Stimulated activated naive CD8-positive, alpha-beta T cell treated with anti-CD3 and anti-CD28 coated beads, Interleukin-15, Interleukin-2, amounts not matched to agents 100 U/mL and 50 U/mL, for 24 hours (primary cell): ENCODE measurements at regions not wholly inside any gene's neighbourhood (a gene's known extent, or its start where the extent isn't known, plus 50 kb on each side); places are given as distances from the start of the nearest gene placed in this dataset.
"Not testable (repeated sequence)": the region's sequence is repeated elsewhere in the genome, so short reads cannot be mapped to it uniquely, and the experiment has no call there.

Source experiments
- ATAC-seq: fragments of 150-1000 bp; cut with Tn5 transposase; one replicate; pipeline ENCODE4 v1.10.0; 2021
- DNase-seq: peaks from one replicate; pipeline ENCODE4 v3.0.0; 2021

DNA sequence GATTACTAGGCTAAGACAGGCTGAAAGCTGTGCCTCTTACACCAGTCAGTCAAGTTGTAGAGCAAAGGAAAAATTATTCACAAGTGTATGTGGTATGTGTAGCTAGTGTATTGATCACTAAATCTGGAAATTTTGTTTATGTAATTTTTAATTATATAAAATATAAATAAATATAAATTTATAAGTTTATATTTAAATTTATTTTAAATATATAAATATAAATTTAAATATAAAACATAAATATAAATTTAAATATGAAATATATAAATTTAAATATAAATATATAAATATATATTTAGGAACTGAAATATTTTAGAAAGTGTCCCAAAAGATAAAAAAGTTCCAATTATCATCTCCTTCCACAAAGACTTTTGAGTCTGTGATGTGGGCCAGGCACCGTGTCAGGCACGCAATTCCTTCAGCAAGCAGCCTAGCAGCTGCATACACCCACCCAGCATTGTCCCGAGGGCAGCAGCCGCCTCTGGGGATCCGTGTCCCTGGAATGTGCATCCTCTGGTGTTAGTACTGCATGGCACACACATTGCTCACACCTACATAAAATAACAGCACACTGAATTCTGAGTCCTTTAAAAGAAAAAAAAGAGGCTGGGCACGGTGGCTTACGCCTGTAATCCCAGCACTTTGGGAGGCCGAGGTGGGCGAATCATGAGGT, 1098.0 kb downstream of the BRD1 start:
- no peak for ATAC-seq
- no peak for DNase-seq

DNA sequence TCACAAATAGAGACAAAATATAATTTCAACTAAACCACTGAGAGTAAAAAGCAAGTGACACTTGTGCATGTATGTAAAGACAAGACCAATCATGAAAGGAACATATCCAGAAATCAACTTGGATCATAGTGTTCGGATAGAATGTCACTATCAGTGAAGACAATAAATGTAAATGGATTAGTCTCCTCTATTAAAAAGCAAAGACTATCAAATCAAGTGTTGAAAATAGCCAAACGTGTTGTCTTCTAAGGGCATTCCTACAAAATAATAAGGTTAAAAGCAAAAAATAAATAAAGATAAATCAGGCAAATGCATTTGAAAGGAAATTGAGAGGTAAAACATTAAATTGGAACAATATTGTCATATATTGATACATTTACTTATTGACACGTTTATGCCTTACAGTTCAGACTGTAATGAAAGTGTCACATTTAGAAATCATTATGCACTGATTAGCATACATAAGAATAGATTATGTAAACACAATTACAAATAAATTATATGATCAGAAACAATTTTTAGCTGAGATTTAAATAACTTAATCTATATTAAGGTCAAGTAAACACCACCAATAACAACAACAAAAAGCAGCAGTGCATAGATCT, 1100.1 kb downstream of the BRD1 start:
- ATAC-seq: no peak
- DNase-seq: no peak

DNA sequence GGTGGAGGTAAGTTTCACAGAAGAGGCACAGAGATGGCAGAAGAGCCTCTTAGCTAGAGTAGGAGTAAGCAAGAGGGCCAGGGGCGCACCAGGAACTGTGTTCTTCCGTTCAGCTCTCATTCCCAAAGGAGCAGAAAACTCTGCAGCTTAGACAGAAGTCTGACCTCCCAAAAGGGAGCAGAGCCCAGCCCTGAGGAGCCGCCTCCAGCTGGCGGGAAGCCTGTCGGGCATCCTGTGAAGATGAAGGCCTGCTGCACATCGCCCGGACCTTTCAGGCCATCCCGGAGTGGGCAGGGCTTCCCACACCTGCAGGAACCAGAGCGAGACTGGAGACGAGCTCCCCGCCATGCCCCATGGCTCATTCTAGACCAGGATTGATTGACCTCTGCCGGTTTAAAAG, 1102.8 kb downstream of the BRD1 start:
- no peak for DNase-seq
- ATAC-seq: no peak

DNA sequence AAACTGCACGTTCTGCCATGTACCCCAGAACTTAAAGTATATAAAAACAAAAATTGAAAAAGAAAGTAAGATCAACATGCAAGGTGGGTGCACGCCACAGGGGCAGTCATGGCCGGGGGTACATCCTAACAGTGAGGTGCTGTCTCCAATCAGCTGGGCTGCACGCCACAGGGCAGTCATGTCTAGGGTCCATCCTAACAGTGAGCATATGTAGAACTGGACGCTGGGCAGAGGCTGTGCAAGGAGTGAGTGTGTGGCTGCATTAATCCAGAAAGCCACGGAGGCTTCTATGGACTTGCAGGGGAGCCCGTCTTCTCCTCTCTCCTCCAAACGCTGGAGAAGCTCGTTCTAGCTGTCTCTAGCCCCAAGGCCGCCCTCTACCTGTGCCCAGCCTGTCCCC, 1105.0 kb downstream of the BRD1 start:
- no peak for ATAC-seq

DNA sequence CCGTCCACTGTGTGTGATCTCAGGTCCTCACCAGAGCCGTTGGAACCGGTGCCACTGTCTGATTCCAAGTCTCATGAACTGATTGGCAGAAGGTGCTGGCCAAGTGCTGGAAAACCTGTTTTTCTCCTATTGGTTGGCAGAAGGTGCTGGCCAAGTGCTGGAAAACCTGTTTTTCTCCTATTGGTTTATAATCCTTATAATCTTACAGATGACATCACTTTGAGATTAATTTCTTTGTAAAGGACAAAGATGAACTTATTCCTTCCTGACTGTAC, 1106.3 kb downstream of the BRD1 start:
- DNase-seq: no peak
- ATAC-seq: no peak

More for the DNA sequence above, 1105.0 kb downstream of the BRD1 start:
- DNase-seq: no peak

DNA sequence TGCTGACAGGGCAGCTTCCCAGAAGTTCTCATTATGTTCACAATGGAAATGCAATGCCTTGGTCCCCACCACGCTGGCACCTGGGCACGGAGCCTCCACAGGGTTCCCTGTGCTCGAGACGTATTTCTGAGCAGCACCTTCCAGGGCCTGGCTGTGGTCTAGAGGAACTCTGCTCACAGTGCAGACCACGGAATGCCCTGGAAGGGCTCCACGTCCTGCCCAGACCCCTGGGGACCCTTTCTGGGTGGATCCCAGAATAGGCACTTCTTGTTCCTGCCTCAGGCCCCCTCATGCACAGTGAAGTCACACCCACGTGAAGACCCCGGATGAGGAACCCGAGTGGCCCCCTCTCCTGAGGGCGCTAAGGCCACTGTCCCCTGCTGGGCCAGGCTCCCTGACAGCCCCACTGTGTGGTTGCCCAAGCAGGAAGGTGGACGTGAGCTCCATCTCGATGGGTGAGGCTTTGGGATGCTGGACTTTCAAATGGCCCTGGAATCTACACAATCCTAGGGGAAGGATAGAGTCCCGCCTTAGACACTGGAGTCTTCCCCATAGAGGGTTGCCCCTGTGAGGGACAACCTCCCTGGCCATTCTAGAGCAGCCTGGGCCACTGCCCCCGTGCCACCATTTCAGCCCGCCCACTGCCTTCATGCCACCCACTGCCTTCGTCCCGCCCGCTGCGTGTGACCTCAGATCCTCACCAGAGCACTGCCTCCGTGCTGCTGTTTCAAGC, 1106.8 kb downstream of the BRD1 start:
- DNase-seq (no peak), ATAC-seq (no peak)

DNA sequence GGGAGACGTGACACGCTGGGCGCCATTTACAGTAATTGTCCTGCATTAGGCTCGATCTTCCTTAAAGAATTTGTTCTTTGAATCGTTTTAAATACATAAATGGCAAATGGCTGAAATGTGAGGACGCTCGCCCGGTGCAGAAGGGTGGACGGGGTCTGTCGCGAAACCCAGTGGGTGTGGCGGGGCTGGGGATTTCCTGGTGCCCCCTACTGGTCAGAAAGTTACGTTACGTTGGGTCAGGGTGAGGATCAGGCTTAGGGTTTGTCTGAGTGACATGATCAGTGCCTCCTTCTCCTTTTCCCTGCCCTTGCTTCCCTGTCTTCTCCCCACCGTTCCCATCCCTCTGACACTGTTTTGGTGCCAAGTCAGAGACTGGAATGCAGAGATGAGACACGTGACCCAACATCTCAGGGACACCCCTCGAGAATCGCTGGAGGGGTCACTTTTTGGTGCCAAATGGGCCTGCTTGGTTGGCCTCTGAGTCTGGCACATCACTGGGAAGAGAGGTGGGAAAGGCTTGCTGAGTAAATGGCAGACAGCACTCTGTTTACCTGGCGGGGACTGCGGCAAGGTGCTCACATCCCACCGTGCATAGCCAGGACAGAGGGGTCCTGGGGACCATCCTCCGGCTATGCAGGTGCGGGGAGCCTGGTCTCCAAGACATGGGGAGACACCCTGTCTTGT, 1107.6 kb downstream of the BRD1 start:
- DNase-seq (peak; percentile 6), ATAC-seq (no peak)

DNA sequence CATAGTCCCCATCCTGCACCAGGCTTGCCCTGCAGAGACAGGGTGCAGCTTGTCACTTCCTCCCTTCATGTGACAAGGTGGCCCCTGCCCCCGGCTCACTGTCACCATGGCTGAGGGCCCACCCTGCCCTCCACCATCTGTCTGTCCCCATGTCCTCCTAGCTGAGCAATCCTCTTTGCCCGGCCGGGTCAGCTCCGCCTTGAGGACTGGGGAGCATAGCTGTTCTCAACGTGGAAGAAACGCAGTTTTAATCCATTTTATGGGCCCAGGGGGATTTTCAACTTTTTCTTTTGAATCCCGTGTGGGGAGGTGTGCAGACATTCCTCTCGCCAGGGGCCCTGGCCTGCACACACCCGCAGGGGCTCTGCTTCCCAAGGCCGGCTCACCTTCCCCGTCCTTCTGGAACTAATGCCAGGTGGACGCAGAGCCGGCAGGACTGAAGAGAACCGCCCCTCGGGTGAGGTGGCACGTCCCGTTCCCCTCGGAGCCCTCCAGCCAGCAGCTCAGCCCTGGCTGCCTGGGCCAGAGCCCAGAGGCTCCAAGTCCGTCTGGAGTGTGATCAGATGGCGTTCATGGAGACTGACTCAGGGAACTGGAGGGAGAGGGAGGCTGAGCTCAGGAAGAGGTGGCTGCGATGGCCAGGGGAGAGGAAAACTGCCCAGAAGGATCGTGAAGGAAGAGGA, 1108.7 kb downstream of the BRD1 start:
- no peak for DNase-seq
- ATAC-seq: no peak

DNA sequence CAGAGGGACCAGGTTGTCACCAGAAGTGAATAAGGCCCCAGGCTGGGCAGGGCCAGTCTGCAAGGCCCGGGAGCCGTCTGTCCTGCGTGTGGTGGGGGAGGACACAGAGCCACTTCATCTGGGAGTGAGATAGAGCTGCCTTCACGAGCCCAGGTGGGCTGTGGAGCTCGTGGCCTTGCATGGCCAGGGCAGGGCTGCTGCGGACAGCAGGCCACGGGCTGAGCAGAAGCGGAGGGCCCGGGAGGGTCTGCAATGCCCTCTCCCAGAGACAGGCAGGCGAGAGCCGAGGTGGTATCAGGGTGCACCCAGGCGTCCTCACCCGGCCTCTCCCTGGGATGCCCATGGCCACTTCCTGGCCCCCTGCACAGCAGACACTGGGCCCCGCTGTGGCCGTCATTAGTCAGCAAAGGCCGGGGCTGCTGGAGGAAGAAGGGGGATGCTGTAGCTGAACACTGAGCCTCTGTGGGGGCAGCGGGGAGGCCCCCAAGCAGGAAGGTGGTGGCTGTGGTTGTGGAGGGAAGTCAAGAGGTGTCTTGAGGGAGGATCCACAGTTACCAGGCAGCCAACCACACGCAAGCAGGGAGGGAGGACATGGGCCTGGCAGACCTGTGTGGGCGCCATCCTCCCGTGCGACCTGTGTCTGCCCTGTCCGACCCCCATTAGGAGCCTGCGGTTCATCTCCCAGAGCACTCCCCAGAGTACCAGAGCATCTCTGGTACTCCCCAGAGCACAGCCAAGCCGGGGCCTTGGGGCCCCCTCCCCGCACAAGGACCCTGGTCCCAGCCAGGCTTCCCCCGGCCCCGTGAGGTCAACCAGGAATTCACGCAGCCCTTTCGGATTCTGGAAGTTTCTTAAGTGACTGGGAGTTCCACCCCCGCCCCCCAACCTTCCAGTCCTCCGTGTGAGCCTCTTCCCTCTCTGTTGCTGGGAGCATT, 1109.5 kb downstream of the BRD1 start:
- ATAC-seq: peak; percentile 37
- peak; percentile 20 for DNase-seq

DNA sequence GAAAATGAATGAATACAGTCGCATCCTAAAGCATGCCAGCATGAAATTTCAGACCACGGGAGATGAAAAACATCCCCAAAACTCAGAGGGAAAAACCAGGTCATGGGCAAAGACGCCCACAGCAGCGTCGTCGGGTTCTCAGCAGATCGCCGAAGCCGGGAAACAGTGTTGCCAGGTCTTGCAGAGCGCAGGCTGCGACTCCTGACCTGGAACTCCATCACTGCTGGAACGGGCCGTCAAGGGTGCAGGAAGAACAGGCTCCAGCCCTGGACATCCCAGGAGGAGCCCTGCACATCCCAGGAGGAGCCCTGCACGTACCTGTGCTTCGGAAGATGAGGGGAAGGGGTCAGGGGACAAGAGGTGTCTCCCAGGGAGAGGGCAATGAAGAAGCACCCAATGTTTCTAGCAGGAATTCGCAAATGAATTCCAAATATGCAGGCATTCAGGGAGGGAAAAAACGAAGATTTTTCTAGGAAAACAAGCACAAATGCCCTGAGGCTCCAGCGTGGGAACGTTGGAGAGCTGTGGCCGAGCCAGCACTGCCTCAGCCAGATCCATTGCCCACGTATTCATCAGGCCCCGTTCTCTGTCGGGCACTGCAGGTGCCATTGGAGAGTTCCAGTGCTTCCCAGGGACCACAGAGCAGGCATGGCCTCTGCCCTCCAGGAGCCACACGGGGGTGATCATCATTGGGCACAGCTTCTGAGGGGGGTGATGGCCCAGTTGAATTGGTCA, 1110.4 kb downstream of the BRD1 start:
- DNase-seq: no peak

DNA sequence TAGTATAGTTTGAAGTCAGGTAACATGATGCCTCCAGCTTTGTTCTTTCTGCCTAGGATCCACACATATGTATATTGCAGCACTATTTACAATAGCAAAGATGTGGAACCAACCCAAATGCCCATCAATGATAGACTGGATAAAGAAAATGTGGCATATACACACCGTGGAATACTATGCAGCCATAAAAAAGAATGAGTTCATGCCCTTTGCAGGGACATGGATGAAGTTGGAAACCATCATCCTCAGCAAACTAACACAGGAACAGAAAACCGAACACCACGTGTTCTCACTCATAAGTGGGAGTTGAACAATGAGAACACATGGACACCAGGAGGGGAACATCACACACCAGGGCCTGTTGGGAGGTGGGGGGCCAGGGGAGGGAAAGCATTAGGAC, 1111.5 kb downstream of the BRD1 start:
- DNase-seq, ATAC-seq: not testable (repeated sequence)

More for the DNA sequence above, 1110.4 kb downstream of the BRD1 start:
- ATAC-seq: no peak

DNA sequence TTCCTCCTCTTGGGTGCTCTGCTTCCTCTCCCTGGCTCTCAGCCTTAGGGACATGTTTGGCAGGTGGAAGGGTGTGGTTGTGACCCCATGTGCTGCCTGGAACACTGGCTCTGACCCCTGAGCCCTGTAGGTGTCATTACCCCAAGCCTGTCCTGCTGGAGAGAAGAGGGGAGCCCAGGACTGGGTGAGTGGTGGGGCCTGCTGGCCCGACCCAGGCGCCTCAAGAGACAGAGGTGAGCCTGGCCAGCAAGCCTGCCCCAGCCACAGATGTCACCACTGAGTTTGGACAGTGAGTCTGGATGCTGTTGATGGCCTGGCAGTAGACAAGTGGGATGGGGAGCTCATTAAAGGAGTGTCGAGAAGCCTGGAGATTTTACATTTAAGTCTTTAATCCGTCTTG, 1112.2 kb downstream of the BRD1 start:
- no peak for ATAC-seq
- no peak for DNase-seq

DNA sequence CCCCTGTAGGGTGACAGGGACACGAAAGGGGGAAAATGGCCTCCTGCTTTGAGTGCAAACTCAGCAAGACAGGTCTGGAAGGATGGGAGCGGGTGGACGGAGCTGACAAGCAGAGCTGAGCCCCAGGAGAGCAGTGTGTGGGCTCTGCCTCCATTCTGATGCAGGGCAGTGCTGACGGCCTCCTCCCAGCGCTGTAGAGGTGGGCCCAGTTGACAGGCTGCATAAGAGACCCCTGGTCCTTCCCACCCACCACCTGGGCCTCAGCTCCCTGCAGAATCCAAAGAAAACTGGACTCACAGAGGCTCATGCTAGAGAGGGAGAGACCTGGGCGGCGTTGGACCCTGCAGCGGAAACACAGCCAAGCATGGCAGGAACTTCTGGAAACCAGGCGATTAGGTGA, 1113.4 kb downstream of the BRD1 start:
- no peak for DNase-seq
- no peak for ATAC-seq

DNA sequence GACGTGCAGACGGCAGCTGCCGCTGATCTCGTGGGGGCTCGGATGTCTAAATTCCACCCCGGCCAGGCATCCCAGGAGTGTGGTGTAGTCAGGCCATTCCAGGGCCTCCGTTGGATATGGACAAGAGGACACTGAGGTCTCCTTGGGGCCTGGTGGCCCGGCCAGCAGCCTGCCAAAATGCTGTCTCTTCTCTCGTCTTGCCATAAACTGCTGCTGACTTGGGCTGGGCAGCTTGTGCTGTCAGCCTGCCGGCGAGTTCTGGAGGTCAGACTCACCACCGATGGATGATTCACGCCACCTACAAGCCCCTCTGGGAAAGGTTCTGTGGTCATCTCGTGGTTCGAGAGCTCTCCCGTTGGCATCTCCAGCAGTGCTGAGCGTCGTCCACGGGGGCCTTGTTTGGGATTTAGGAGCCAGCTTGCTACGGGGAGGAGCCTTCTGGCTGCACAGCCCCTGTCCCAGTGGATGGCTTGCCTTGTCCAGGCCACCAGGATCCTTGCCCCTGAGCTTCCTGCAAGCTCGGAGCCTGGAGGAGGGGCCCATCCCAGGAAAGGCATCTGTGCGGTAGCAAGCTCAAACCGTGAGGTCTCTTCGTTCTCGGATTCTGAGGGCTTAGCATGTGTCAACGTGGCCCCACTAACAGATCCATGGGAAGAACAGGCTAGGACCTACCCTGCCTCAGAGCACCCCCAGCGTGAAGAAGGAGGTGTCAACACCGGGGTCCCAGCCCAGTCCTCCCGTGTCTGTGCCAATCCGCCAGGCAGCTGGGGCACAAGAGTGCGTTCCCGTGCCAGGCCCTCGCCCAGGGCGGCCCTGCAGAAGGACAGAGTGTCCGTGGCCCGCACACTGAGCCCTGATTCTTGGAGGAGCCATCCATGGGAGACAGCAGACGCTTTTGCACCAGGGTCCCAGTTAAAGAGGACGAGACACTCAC, 1114.1 kb downstream of the BRD1 start:
- ATAC-seq (no peak), DNase-seq (no peak)

DNA sequence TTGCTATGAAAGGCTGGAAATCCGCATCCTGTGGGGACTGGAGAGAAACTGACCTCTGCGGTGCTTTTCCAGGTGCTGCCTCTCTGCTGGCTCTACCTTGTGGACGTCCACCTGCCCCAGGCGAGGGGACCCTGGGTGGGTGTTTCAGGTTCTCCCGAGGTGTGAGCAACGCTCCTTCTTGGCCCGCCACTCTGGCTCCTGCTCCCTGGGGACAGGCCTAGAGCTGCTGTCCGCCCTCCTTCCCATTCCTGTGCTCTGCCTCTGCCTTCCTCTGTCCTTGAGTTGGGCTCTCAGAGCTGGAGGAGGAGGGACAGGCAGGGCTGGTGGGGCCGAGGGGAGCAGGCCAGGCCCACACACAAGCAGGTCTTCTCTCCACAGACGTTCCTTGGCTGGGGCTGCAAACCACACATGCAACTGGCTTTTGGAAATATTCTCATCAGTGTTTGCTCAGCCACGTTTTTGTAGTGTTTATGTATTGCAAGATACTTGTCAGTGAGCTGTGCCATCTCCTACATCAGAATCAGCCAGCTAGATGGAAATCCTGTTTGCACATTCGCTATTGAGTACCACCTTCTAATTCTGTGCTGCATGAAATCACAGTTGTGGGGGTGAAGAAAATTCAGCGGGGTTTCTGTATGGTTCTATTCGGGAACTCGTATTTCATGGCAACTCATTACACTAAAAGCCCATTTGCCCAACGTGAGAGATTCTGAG, 1115.0 kb downstream of the BRD1 start:
- DNase-seq: no peak
- ATAC-seq: no peak

DNA sequence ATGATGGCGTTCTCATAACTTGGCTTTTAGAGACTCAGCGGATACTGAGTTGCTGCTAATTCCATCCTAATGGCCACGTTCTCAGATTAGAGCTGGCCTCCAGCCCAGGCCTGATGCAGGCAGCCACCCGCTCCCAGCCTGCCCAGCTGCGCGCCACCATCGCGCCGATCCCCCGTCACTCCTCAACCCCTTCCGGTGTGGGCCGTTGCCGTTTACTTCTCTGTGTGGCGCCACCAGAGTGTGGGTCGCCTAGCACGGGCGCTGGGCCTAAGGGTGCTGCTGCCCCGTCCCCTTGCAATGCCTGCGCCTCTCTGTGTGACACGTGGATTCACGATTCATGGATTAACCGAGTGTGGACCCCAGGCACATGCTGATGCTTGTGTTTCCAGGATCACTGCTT, 1116.0 kb downstream of the BRD1 start:
- no peak for DNase-seq
- no peak for ATAC-seq

DNA sequence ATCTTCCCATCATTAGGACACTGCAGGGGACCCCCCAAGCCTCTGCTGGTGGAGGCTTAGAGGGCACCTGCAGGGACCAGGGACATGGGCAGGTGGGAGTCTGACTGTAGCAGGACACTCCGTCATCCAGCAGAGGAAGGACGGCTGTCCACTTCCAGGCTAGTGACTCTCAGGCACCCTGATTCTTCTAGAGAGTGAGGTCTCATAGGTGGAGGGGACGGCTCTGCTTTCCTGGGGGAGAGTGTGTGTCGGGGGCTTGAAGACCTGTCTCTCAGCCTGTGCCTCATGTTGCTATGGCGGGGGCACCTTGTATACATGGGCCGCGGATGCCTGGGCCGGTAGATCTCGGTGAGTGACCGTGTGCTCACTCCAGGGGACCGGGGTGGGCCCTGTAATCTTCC, 1116.6 kb downstream of the BRD1 start:
- ATAC-seq: no peak
- DNase-seq: no peak

DNA sequence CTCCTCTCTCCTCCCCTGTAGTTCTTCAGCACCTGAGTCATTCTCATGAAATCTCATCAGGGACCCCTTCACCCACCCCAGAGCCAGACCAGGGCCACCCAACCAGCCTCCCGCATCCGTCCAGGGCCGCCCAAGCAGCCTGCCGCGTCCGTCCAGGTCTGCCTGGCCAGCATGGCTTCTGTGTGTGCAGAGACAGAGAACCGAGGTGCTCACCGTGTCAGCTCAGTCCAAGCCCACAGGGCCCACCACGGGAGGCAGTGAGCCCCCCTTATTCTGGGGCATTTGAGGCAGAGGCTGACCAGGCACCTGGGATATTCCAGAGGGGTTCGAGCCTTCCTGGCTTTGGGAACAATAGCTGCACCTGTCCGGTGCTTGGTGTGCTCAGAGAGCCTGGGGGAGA, 1117.3 kb downstream of the BRD1 start:
- DNase-seq (no peak), ATAC-seq (no peak)

DNA sequence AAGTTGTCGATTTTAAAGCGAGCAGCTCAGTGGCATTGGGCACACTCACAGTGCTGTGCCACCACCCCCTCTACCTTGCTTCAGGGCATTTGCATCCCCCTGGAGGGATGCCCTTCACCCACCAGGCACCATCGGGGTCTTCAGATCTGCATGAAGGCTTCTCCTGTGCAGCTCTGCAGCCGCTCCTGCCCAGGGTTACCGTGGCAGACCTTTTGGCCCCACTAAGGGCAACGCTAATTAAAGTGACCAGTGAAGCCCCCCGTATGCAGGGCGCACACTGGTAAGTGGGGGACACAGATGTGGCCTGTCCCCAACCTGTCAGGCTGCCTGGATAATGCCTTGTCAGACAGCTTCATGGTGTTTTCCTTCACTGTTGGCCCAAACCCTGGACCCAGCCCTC, 1117.7 kb downstream of the BRD1 start:
- no peak for DNase-seq
- ATAC-seq: no peak
